ENCODE measurements at regions not wholly inside any gene's neighbourhood (a gene's known extent, or its start where the extent isn't known, plus 50 kb on each side); places are given as distances from the start of the nearest gene placed in this dataset.

DNA sequence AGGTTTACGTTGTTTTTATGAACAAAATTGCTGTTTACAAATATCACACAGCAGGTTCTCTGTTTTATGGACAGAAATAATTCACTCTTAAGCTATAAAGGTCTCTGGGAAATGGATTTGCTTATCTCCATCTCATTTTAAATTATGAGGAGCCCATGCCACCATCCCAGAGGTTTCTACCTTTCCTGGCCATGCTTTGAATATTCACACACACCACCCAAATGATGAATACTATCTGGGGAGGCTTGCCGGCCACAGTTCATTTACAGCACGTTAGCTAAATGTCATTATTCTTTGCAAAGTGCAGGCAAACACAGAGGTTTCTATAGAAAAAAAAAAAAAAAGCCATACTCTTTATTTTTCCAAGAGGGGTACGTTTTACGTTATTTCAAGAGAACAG is 1446.7 kb downstream of the FAM181B start:
- H3K18ac ChIP-seq (ENCODE audit: insufficient read length, low read depth, low read length), result no peak overlapping the region
- no peak overlapping the region for H2BK12ac ChIP-seq (ENCODE audit: insufficient read length, low read depth, low read length)
- DNase-seq, result no peak
- no peak overlapping the region for H2BK15ac ChIP-seq (ENCODE audit: low read depth, low read length)
- H3K4me1 ChIP-seq (ENCODE audit: insufficient read depth, low read length), result no peaks in the 10 kb centered on the region
- no peak overlapping the region for H4K91ac ChIP-seq (ENCODE audit: insufficient read length, low read depth, low read length)
- H3K56ac ChIP-seq (ENCODE audit: insufficient read length, low read depth, low read length), result no peak overlapping the region
- peaks cover 0 to 18% (median 18%) of the 10 kb centered on the region in 3 experiments; a peak in 6 of 7 replicates for H3K36me3 Mint-ChIP-seq (ENCODE audit: insufficient read depth in 1 of 3, low read depth in 3 of 3)
- H3K23me2 ChIP-seq (ENCODE audit: insufficient read length, low read depth, low read length, poor library complexity, severe bottlenecking), result no peaks in the 10 kb centered on the region
- H3K9me3 Mint-ChIP-seq, result peaks cover 7 to 12% of the 10 kb centered on the region in 2 experiments; a peak in 4 of 5 replicates
- H3K27me3 ChIP-seq (ENCODE audit: insufficient read depth, low read length), result no peaks in the 10 kb centered on the region
- TF ChIP-seq, protein P1, sequence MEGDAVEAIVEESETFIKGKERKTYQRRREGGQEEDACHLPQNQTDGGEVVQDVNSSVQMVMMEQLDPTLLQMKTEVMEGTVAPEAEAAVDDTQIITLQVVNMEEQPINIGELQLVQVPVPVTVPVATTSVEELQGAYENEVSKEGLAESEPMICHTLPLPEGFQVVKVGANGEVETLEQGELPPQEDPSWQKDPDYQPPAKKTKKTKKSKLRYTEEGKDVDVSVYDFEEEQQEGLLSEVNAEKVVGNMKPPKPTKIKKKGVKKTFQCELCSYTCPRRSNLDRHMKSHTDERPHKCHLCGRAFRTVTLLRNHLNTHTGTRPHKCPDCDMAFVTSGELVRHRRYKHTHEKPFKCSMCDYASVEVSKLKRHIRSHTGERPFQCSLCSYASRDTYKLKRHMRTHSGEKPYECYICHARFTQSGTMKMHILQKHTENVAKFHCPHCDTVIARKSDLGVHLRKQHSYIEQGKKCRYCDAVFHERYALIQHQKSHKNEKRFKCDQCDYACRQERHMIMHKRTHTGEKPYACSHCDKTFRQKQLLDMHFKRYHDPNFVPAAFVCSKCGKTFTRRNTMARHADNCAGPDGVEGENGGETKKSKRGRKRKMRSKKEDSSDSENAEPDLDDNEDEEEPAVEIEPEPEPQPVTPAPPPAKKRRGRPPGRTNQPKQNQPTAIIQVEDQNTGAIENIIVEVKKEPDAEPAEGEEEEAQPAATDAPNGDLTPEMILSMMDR (conservative IDR thresholded peaks at IDR 0.05), result no peak
- H2BK20ac ChIP-seq (ENCODE audit: low read depth, low read length, poor library complexity, severe bottlenecking), result no peak overlapping the region
- no peak overlapping the region for H4K8ac ChIP-seq (replicated peaks; ENCODE audit: insufficient read length, low read depth, low read length)
- H2BK120ac ChIP-seq (ENCODE audit: low read depth, low read length, poor library complexity, severe bottlenecking), result no peak overlapping the region
- H2AK5ac ChIP-seq (ENCODE audit: insufficient read length, low read length), result no peak overlapping the region
- no CpG with 5 or more reads among the region's 5 CpGs for WGBS (ENCODE audit: extremely low coverage, insufficient read length, low lambda C conversion rate)
- no peak overlapping the region for H3K27ac ChIP-seq (ENCODE audit: insufficient read length, low read depth, low read length)
- H3K27ac Mint-ChIP-seq, result no peak overlapping the region
- H3K9ac ChIP-seq (ENCODE audit: extremely low read depth, insufficient read length, low read length), result no peak overlapping the region
- H3K9me3 ChIP-seq (ENCODE audit: control insufficient read depth, low read depth, low read length), result peaks cover 5% of the 10 kb centered on the region
- H2AFZ ChIP-seq (ENCODE audit: low read length), result no peak overlapping the region
- no peak overlapping the region for H2BK5ac ChIP-seq (ENCODE audit: insufficient read length, low read length)
- H3K4me1 Mint-ChIP-seq, result peaks cover 5 to 10% of the 10 kb centered on the region in 2 experiments; a peak in 3 of 4 replicates
- no peak overlapping the region for H3K23ac ChIP-seq (ENCODE audit: insufficient read length, low read depth, low read length)
- H3K27me3 Mint-ChIP-seq (ENCODE audit: low read depth), result no peaks in the 10 kb centered on the region; the same call in none of the 2 replicates
- H4K5ac ChIP-seq (ENCODE audit: insufficient read length, low read depth, low read length), result no peak overlapping the region
- no peaks in the 10 kb centered on the region for H4K20me1 ChIP-seq (ENCODE audit: control insufficient read depth, insufficient read depth, insufficient read length)
- no peaks in the 10 kb centered on the region for H3K79me2 ChIP-seq (ENCODE audit: insufficient read depth, low read length)
- no peak overlapping the region for H3T11ph ChIP-seq (ENCODE audit: low read length)
- H3K4me2 ChIP-seq (ENCODE audit: insufficient read depth, insufficient read length, low read length), result no peak overlapping the region
- no peaks in the 10 kb centered on the region for H3K79me1 ChIP-seq (ENCODE audit: insufficient read depth, low read depth, low read length, poor library complexity, severe bottlenecking)
- no peak overlapping the region for H3K4me3 Mint-ChIP-seq
- H3K14ac ChIP-seq (ENCODE audit: insufficient read depth, low read length), result no peak overlapping the region
- no peak overlapping the region for H3K4ac ChIP-seq (ENCODE audit: low read depth, low read length)

Measured in H9 (cell line).